Pulmonary artery endothelial cell (primary cell): ENCODE measurements at regions not wholly inside any gene's neighbourhood (a gene's known extent, or its start where the extent isn't known, plus 50 kb on each side); places are given as distances from the start of the nearest gene placed in this dataset.

Source experiments
- DNase-seq: peaks from one replicate; pipeline ENCODE4 v3.0.0-alpha.2; 2011; ENCODE audit warnings: low read depth, low spot score

- no peak for DNase-seq
These were observed 111.8 kb upstream of the ZNF438 start for GRCh38 chr10:31143331-31143935.

GRCh38 chr10:31145986-31146385 is 114.3 kb upstream of the ZNF438 start:
- DNase-seq = no peak

DNA sequence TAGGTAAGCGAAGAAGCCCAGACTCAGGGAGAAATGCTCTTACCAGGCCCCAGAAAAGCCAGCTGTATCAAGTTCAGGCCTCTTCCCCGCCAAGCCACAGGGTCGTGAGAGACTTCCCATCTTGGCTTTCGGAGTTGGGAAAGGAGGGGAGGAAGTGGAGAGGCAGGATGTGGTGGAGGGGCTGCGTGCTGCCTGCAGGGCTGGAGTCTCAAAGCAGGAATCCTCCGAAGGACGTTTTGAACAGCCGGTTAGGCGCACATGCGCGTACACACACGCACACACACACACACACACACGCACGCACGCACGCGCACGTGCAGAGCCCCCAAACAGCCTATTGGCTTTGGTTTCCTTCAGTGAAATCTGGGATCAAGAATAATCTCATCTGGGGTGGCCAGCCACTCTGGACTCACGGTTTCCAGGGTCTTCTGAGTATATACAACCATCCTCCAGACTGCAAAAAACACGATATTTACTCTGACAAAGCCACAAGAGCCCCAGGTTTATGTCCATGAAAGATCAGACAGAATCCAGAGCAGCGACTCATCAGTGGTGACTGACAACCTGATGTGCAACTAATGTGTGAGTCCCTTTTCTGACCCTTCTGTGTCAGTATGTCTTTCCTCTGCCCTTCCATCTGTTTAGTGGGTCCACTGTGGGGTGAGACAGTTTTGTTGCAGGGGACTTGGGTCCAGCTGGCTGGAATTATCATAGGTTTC is 115.0 kb upstream of the ZNF438 start:
- DNase-seq = no peak

- no peak for DNase-seq
These were observed 115.5 kb upstream of the ZNF438 start for GRCh38 chr10:31147210-31147608.

- no peak for DNase-seq
These were observed 117.3 kb upstream of the ZNF438 start for GRCh38 chr10:31148951-31149350.

- no peak for DNase-seq
These were observed 118.3 kb upstream of the ZNF438 start for GRCh38 chr10:31149835-31150512.

- DNase-seq = no peak
These were observed 119.6 kb upstream of the ZNF438 start for GRCh38 chr10:31151301-31151700.

GRCh38 chr10:31152421-31153135 is 120.9 kb upstream of the ZNF438 start:
- no peak for DNase-seq

GRCh38 chr10:31153161-31153560 is 121.5 kb upstream of the ZNF438 start:
- DNase-seq = no peak

- DNase-seq = no peak
These were observed 122.0 kb upstream of the ZNF438 start for GRCh38 chr10:31153692-31154091.

DNA sequence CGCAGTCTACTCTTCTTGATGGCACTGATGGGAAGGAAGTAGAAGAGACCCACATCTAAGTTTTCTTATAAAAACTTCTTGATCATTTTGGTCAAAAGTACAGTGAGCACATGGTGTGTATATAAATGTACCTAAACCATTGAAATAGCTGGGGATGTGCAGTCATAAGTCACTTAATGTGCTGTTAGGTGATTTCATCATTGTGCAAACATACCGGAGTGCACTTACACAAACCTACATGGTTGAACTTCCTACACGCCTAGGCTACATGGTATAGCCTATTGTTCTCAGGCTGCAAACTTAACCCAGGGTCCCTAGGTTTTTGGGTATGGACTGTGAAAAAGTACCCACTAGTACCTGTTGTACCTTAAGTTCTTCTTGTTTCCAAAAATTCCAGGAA is 123.3 kb upstream of the ZNF438 start:
- no peak for DNase-seq

DNA sequence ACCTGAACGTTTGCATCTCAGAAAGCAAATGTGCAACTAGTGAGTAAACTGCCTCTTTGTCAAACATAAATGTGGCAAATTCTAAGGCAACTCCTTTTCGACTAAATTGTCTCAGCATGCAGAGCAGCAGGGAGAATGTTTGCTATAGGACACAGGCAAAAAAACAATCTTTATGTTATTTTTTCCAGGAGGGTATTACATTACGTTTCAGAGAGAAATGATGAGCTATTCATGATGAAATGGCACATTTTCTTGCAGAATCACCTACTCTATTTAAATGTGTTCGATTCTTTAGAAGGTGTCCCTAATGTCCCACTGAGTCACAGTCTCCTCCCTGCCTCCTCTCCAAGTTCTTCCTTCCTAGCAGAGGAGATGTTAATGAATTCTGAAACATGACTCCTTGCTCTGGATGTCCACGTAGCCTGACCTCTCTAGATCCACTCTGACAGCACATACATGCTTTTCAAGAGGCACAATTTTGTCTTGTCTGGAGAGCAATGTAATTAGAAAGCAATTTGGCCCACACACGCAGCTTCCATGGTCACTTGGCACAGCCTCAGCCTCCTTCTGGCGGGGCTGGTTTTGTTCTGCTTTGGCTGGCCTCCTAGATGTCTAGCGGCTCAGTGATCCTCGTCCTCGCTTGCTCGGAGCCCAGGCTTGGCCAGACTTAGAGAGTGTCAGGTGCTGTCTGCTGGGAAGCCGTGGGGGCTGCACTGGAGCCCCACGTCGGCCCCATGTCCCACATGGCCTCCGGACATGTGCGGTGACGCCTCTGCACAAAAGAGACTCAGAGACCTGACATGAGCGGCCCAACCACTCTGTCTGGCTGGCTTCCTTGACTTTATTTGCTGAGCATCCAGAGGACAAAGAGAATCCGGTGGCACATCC is 125.7 kb upstream of the ZNF438 start:
- no peak for DNase-seq

DNA sequence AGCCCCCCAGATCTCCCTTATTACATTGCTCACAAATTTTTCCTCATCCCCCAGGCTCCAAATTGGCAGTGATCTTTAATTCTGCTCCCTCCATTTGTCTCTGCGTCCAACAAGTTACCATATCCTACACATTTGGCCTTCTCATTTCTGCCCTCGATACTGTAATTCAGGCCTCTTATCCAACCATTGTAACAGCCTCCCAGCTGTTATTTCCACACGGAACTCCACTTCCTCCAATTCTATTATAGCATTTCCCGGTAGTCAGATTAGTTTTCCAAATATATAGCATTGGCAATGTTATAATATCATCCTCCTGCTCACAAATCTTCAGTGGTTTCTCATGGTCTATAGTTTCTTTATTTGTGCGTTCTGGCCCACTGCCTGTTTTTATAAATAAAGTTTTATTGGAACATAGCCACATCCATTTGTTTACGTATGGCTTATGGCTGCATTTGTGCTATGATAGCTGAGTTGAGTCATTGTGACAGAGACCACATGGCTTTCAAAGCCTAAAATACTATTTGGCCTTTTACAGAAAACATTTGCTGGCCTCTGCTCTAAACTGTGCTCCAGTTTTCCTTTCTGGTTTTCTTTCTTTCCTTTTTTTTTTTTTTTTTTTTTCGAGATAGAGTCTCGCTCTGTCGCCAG is 126.5 kb upstream of the ZNF438 start:
- DNase-seq = no peak

- DNase-seq = no peak
These were observed 134.9 kb upstream of the ZNF438 start for GRCh38 chr10:31166606-31167005.

GRCh38 chr10:31170636-31171035 is 139.0 kb upstream of the ZNF438 start:
- no peak for DNase-seq

DNA sequence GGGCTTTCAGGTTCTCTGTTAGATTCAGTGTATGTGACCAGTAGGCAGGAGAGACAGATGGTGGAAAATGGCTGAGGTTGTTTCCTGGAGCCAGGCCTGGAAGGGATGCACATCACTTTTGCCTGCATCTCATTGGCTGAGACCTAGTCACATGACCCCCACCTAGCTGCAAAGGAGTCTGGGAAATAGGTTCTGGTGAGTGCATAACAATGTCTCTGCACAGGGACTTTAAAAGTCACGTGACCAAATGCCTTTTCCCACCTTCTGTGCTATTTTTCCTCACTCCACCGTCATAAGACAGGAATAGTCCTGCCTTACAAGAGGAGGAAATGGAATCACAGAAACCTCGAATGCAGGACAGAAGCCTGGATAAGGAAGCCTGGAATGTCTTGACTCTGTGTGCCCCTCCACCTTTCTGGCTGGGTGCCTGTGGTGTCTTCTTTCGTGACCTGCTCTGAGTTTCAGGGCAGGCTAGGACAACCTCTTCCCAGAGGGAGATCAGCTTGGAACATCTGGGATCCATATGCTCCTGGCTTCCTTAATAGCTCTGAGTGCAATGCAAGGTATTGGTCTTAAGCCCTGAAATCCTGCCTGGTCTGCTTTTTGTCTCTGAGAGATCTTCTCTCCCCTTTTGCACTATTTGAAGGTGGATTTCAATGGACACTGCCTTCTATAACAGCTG is 139.9 kb upstream of the ZNF438 start:
- no peak for DNase-seq

DNA sequence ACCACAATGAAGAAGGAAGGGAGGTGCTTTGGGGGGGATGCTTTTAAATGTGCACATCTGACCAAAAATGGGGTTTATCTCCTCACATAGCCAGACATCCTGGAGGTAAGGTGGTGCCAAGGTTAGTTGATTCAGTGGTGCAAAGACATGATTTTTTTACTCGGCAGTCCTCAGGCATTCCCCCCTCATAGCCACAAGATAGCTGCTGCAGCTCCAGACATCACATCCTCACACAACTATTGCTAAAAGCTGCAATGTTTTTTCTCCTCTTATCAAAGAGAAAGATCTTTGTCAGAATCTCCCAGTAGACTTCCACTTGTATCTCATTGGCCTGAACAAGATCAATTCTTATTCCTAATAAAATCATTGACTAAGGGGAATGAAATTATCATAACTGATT is 141.3 kb upstream of the ZNF438 start:
- no peak for DNase-seq

- no peak for DNase-seq
These were observed 142.1 kb upstream of the ZNF438 start for GRCh38 chr10:31173752-31174151.

DNA sequence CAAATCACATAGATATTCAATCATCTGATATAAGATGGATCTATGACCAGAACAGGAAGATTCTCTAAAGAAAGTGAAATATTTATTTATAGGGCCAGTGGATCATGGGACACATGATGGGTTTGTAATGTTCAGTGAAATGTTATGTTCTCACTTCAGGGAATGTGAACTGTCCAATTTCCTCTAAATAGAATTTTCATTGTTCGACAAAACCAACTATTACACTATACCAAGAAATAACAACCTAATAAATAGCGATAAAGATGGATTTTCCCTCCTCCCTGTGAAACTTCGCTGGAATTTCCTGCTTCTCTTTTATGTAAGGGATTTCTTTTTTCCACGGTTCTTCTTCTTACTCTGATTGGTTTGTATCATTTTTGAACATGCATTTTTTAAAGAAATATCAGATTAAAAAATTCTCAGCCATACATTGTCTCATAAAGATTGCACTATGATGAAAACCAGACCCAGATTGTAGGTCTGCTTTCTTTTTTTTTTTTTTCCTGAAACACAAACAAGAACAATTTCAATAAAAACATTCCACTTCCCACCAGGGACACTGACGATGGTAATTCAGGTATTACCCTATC is 139.8 kb upstream of the ZEB1 start:
- no peak for DNase-seq
